GM19397 (cell line): ENCODE measurements at regions not wholly inside any gene's neighbourhood (a gene's known extent, or its start where the extent isn't known, plus 50 kb on each side); places are given as distances from the start of the nearest gene placed in this dataset.

Source experiments
- ATAC-seq: cut with Tn5 transposase; IDR thresholded peaks from one replicate; pipeline ENCODE4 v1.9.1; 2021; ENCODE audit warnings: mild to moderate bottlenecking, moderate library complexity; ENCODE audit not compliant: unreplicated experiment

DNA sequence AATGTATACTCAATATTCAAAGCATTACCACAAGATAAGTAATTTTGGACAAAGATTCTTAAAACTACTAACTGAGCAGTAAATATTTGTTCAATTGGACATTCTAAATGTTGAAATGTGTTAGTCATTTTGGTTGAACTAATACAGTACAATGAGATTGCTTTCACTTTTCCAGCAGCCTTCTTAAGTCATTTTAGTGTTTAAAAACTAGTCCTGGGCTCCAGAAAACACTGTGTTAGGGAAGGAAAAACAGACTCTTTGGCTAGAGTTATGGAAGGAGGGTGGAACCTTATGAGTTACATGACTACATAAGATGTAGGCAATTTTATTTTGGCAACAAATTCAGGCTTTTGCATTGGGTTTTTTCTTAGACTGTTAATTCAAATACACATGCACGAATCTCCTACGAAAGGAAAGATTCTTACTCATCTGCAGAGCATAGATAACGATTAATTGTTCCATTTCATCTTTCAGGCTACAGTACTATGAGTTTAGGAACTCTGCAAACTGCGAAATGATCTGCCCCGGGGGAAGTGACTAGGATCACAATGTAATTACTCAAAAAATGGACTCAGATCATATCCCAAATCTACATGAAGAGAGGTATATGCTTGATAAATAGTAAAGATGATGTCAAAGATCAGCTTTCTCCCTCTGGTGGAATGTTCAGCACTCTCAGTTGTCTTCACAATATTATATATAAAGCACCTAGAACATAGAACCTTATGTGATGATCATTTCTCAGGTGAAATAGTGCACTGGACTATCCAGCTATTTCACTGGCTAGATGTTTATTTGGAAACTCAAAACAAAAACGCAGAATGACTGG, 492.8 kb upstream of the MDFIC2 start:
- no peak for ATAC-seq

DNA sequence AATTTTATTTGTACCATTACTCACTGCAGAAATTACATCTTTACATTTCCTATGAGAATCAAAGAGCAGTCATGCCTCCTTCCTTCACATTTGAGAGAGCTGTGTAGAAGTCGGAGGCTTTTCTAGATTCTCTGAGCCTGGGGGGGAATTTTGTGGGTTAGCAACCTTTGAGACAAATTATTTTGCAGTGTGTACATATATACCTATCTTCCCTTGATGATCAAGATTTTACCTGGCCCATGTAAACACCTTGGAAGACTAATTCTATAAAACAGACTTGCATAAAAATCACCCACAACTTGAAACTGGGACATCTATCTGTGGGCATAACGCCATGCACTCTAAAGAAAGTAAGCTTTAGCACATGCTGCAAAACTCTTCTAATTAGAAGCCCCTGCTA, 491.5 kb upstream of the MDFIC2 start:
- ATAC-seq, result no peak

DNA sequence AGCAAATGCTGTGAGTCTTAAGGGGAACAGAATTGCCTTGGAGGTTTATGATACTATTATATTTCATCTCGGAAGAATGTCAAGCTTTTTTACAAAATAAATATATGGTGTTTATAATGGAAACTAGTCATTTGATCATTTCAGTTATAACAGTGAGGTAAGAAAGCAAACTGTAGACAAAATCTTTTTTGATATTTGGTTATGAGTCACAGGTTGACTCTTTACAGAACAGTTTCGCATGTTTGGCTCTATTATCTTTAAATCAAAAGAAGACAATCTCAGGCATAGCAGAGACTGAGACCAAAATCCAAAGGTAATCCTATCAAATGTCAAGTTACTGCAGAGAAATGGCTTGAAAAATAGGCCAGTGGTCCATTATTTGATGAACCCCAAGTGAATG, 490.9 kb upstream of the MDFIC2 start:
- no peak for ATAC-seq

DNA sequence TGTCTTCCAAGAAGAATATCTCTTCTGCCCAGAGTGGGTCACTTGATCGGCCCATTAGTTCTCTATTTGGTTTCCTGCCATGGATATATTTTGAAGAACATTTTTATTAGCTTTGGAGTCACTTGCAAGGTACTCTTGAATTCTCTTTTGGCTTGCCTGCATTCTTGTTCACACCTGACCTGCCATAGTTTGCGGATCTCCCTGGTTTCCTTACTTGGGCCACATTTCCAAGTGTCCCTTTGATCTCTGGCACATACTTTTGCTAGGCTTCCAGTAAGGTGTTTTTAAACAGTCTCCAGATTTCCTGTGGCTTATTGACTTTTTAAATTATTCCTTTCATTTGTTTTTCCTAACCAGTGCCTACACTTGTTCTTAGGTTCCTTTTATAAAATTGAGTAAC, 488.5 kb upstream of the MDFIC2 start:
- no peak for ATAC-seq

DNA sequence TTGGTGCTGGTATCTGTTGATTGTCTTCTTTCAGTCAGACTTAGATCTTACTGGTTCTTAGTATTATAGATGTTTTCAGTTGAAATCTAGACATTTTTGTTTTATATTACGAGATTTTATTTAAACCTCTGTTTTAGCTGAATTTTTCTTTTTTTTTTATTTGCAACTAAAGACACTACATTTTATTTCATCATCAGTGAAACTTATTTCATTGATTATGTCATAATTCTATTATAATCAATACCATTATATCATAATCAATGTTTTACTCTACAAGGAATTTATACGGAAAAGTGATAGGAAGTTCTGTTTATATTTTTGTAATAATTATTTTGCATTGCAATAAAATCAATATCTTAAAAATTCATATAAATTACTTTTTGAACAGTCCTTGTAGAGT, 477.4 kb upstream of the MDFIC2 start:
- no peak for ATAC-seq

DNA sequence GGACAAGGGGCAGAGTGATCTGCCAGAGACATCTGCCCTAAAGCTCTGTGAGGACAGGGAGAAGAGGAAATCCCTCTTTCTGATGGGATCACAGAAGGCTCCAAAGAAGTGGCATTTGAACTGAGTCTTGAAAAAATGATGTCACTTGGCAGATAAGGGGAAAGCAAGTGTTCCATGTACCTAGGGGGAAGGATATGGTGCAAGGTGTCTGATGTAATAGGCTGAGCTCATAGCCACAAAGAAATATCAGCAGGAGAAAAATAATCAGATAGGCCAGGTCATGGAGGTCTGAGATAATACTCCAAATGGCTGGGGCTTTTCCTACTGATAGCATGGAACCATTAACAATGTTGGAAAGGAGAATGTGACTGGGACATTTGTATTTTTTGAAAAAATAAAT, 468.4 kb upstream of the MDFIC2 start:
- no peak for ATAC-seq

DNA sequence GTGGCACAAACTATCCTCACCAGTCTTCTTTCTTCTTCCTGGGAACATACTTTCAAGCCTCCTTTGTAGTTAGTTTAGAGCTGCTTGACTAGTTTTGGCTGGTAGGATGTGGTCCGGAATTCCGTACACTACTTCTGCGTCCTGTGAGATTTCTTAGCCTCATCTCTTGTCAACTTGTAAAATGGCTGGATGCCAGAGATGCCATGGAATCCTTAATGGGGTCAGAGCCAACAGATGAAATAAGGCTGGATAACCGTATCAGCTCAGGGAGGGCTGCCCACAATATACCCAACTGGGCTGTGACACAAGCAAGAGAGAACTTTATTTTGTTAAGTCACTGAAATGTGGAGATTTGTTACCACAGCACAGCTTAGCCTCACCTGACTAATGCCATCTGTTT, 466.9 kb upstream of the MDFIC2 start:
- no peak for ATAC-seq

DNA sequence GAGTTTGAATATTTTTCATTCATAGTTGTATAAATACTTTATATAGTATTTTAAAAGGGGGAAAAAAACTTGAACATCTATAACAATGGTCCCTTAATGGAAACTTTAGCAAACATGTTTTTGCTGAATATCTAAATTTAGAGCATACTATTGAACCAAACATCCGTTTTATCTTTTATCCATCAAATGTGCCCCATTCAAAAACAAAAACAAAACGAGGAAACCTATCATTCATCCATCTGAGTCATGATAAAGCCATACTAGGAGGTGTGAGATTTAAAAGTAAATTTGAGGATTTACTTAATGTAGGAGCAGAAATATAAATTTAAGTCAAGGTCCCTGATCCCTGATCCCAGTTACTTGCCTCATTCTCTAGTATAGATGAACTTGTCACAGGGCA, 463.6 kb upstream of the MDFIC2 start:
- ATAC-seq, result no peak

DNA sequence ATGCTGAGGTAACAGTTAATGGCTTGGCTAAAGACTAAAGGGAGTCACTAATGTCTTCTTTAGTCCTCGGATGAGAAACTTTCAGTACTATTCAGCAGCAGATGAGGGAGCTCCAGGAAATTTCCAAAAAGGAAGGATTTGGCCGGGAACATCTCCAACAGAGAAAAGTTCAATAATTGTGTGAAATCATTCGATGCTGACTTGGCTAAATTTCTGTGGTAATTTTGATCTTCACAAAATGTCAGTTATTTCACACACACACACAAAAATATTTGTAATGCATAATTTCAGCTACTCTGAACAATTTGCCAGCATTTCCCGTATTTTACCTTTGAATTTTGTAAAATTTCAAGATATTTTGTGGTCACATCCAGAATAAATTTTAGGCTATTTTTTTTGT, 462.8 kb upstream of the MDFIC2 start:
- no peak for ATAC-seq

DNA sequence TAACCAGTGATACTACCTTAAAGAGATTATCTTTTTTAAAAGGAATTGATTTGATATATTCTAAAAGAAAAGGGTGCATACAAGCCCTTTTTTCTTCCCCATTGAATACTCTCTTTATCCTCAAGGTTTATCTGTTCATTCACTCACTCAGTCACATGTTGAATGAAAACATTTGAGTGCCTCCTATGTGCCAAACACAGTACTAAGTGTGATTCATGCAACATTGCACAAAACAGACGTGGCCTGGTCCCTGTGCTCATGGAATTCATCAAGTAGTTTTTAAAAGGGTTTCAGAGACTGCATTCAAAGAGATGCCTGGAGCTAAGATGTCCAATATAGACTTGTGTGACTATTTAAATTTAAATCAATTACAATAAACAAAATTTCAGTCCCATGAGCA, 462.2 kb upstream of the MDFIC2 start:
- no peak for ATAC-seq

DNA sequence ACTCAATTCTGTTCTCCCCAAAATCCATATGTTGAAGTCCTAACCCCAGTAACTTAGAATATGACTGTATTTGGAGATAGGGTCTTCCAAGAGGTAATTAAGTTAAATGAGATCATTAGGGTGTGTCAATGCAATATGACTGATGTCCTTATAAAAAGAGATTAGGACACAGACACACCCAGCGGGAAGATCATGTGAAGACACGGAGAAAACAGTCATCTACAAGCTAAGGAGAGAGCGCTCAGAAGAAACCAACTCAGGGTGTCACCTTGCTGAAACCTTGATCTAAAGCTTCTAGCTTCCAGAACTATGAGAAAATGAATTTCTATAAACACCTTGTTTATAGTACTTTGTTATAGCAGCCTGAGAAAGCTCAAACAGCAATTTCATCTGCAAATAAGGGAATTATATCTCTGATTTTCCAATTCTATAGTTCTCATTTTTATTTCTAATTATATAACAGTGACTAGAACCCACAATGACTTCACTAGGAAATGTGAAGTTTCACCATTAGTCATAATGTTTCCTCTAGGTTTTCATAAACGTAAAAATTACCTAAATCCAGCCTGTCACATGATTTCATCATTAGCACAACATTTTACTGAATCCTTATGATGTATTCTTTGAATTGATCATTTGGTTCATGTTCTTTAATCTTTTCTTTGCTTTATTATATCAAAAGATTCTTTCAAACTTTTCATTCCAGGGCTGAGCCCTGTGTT, 459.1 kb upstream of the MDFIC2 start:
- ATAC-seq, result no peak

DNA sequence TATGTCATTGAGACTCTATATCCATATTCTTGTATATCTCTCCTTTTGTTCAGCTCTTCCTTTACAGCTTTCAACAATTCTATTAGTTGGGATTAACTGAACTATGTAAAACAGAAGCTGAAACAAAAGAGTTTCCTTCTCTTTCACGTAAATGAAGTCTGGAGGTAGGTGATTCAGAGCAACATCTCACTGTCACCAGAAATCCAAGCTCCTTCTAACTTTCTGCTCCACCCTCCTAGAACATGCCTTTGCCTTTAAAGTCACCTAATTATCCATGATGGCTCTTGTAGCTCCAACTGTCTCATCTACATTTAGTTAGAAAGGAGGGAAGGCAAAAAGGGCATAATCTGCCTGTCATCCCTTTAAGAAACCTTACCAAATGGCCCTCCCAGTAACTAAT, 458.2 kb upstream of the MDFIC2 start:
- ATAC-seq, result no peak

DNA sequence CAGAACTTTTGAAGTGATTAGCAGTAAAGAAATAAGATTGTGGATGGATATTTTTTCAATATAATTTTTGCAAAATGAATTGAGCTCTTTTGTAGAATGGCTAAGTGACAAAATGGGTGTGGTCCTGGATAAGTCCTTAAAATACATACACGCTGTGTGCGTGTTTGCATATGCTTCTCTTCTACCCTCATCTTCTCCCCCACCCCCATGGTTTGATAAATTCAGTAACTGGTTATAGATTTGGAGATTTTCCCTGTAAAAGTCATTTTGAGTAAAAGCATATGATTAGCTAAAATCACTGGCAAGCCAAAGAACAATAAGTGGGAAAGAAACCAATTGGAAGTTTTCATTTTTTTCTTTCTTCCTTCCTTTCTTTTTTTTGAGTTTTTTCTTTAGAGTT, 453.9 kb upstream of the MDFIC2 start:
- ATAC-seq, result no peak

DNA sequence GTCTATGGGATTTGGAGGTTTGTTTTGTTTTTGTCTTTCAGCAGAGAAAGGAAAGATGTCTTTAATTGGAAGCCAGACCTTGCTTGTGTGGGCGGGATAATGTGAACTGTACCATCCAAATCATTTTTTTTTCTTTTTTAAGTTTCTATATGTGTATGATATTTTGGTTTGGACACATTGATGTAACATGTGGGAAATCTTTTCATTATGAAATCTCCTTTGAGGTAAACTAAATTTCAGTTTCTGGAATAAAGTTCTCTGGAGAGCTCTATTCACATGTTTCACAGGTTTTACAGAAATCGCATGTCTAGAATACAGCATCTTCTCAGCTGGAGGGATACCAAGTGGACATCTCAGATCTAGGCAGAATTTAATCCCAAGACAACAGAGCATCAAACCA, 451.5 kb upstream of the MDFIC2 start:
- ATAC-seq, result no peak

DNA sequence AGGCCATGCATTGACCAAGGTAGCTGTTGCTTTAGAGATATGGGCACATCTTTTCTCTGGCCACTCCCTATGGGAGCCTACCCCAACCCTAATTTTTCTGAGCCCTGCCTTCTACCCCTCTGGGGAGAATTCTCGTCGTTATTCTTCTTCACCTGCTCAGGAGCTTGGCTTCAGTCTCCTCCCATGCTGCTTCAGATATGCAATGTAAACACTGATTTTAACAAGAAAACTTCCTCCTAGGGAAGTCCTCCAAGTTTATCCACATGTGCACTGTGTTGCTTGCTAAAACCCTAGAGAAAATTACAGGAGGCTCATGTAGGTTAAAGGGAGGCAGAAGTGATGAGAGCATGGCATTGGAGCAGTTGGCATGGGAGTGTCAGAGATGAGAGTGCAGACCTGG, 445.2 kb upstream of the MDFIC2 start:
- no peak for ATAC-seq

DNA sequence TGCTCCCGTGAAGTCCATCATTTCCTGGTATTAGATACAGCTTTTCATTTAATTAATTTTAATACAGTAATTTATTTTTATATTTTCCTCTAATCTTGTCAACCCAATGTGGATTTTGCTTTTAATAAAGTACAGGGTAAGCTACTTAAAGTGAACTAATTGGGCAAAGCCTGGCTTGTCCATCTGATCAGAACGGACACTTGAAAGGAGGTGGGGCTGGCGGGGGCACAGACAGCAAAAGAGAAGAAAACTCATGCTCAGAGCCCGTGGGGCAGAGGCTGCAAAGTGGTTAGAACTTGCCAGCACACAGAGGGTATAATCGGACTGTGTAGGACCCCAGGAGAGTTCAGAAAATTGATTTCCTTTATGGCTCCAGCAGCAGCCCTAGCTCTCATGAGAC, 443.1 kb upstream of the MDFIC2 start:
- no peak for ATAC-seq

DNA sequence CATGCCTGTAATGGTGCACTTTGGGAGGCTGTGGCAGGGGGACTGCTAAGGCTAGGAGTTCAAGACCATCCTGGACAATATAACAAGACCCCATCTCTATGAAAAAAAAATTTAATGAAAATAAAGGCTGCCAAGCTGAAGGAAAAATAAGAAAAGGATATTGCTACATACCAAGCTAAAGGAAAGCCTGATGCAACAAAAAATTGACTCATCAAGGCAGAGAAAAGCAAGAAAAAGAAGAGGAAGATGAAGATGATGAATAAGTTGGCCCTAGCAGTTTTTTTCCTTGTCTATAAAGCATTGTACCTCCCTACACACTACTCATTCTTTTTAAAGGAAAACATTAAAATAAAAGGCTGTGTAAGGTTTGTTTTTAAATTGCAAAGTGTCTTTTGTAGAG, 441.9 kb upstream of the MDFIC2 start:
- ATAC-seq, result no peak

DNA sequence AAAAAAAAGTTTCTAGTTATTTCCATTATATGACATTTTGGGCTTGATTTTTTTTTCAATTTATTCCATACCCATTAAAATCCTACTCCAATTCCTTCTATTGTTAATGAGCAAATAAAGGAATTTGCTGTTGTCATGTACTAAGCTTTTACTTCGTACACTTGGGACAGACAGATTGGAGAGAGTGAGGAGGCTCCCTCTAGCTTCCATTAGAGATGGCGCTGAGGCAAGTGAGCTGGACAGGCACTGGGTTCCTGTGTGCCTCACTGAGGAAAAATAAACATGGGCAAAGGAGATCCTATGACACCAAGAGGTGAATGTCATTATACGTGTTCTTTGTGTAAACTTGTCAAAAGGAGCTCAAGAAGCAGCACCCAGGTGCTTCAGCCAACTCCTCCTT, 441.1 kb upstream of the MDFIC2 start:
- no peak for ATAC-seq

DNA sequence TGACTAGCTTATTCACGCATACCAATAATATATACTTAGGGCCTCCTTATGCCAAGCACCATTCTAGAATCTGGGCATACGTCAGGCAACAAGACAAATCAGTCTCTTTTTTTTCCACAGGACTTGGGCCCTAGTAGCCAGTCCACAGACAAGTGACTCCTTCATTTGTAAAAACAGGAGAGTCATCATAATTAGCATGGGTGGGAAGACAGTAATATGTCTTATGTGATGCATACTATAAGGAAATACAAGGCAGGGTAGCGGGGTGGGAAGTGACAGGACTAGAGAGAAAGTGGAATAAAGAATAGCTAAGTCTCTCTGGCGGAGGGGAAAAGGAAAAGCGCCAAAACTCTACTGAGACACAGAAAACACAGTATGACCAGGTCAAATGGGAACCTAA, 439.6 kb upstream of the MDFIC2 start:
- no peak for ATAC-seq

DNA sequence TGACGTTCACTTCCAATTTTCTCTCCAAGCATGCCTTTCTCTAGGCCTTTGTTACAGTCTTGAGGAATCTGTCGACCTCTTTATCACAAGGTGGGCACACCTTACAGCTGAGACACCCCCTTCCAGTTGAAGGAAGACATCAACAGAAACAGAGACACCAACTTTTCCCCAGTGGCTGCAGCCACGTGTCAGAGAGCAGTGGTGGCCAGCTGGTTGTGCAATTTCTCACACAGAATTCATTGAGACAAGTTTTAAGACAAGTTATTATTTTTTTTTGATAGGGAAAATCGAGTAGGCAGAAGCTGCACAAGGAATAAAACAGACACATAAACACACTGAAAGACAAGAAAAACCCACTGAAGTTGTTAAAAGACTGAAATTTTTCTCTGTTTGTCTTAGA, 436.7 kb upstream of the MDFIC2 start:
- no peak for ATAC-seq

DNA sequence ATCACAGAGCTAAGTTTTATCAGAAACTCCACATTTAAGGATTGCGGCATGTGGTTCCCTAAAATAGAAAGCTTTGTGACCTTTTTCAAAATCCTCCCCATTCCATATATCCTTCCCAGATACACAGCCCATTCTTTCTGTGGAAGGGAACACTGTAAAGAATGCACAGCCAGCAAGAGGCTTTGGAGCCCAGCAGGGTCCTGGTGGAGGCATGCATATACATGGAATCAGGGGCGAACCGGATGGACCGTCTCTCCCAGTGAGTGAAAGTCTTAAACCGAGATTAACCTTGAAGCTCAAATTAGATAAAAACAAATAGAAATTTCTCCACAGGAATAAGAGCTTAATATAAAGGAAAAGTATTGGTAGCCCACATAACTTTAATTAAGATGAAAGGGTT, 436.2 kb upstream of the MDFIC2 start:
- no peak for ATAC-seq

DNA sequence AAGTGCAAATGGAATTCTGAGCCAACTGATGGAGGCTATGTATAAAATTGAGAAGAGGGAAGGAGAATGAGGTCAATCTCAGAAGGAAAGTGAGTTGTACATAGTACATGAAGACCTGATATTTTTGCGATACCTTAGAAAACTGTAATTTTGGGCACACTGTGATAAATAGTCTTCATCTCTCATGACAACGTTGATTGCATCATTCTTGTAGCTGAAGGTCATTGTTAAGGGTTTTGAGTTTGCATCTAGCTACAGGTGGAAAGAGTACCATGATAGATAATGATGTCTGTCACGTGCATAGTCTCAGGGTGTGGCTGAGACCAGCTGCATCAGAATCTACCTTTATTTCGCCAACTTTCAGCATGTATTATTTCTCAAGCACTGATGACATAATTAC, 435.4 kb upstream of the MDFIC2 start:
- ATAC-seq, result no peak

DNA sequence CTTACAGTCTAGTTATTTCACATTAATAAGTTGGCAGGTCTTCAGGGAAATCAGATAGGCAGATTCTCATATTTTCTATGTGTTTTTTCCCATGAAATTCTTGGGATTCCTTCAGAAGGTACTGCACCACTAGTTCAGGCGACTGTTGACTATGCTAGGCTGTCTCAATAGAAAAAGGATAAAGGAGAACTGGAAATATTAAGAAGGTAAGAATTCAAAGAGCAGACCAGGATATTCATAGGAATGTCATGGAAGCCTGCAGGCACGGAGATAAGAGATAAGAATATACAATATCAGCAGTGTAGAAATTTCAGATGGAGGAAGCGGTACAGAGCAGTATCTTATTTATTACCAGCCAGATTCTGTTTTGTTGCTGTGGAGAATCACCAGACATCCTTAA, 432.1 kb upstream of the MDFIC2 start:
- no peak for ATAC-seq
